RPMI8226 (cell line): ENCODE measurements at regions not wholly inside any gene's neighbourhood (a gene's known extent, or its start where the extent isn't known, plus 50 kb on each side); places are given as distances from the start of the nearest gene placed in this dataset.
"Not testable (repeated sequence)": the region's sequence is repeated elsewhere in the genome, so short reads cannot be mapped to it uniquely, and the experiment has no call there.

ENCODE experiments used
- DNase-seq: peaks from one replicate; pipeline ENCODE4 v3.0.0-alpha.2; 2015

DNA sequence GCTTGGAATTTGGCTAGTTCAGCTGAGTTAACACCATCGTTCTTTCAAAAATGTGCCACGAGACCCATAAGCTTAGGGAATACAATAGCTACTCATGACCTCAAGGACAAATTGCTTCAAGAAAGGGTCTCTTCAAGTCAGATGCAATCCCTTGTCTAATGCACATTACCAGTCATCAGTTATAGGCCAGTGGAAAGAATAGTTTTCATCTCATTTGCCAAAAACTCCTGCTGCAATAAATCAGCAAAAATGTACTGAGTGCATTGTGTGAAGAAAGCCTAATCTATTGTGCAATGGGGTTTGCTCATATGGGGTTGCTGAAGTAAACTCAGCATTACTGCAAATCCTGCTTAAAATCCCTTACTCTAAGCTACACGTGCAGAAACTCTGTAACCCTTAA, 208.3 kb upstream of the NBEA start:
- no peak for DNase-seq

DNA sequence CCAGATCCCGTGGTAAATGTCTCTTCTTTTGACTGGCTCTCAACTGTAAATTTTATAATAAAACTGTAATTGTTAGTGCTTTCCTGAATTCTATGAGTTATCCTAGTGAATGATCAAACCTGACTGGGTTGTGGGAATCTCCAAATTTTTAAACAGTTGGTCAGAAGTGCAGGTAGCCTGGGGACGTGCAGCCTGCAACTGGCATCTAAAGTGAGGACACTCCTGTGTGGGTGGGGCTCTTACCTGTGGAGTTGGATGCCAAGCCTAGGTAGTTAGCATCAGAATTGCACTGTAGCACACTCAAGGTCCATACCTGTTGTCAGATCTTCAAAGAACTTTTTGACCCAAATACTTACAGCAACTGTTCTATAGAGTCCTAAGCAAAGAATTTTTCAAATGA, 207.1 kb upstream of the NBEA start:
- DNase-seq: no peak

DNA sequence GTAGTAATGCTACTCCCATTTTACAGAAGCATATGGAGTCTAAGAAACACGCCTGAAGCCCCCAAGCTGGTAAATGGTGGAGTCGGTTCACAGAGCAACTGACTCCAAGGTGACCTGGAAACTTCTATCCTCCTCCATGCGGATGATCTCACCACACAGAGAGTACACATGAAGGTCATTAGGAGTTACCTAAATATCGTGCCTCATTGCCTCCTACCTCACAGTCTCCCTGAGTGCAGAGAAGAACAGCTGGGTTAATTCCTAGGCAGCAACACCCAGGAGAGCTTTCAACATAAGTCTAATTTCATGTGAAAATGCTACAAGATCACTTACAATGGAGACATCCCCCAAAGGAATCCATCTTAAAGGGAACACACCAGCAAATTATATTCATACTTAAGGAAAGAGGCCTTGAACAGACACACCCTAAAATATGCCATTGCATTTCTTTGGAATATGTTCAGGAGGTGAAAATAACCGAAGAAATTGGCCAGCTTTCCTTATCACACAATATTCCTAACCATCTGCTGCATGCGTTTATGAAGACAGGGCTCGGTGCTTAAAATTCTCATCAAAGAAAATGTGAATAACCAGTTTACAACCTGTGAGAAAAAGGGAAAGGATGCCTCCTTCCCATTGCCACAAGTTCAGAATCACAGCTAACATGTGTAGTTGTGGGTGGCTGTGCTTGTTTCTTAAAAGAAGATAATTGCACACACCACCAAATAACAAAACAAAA, 203.6 kb upstream of the NBEA start:
- DNase-seq: no peak

DNA sequence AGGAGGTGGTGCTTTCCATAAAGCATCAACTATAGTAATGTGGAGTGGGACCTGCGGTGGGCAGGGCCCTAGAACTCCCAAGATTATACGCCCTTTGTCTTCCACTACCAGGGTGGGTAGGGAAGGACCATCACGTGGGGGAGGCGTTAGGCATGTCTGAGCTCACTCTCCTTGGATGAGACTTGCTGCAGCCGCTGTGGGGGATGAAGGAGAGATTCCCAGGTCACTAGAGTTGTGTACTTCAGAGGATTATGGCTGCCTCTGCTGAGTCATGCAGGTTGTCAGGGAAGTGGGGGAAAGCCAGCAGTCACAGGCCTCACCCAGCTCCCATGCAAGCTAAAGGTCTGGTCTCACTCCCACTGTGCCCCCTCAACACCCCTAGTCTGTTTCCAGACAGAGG, 195.0 kb upstream of the NBEA start:
- DNase-seq: not testable (repeated sequence)

DNA sequence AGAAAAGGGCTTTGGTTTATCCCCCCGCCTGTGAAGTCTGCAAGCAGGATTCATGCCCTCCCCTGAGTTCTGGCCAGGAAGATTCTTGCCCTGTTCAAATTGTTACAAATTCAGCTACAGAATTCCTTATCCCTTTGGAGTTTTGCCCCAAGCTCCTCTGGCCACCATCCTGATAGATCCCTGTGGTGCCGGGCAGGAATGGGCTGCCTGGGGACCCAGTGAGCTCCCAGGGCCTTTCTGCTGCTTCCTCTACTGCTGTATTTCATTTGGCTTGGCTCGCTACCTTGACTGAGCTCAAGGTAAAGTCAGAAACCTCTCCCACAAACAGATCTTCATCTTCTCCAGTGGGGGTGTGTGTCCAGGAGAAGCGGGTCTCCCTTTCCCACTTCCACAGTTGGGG, 194.6 kb upstream of the NBEA start:
- no peak for DNase-seq

DNA sequence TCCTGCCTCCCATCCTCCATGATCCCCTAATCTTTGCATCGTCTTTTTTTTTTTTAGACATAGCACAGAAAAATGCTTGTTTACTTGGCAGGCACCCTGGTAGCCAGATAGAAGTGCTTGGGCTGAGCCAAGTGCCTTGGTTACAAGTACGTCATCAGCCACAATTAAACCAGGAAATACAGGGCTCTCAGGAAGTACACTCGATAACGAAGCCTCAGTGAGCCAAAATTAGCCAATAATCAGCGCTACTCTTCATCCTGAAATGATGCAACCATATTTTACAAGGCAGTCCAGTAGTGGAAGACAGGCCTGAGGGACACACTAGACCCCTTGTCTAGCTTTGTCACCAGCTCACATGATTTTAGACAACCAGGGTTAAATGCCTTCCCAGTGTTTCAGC, 194.0 kb upstream of the NBEA start:
- no peak for DNase-seq

DNA sequence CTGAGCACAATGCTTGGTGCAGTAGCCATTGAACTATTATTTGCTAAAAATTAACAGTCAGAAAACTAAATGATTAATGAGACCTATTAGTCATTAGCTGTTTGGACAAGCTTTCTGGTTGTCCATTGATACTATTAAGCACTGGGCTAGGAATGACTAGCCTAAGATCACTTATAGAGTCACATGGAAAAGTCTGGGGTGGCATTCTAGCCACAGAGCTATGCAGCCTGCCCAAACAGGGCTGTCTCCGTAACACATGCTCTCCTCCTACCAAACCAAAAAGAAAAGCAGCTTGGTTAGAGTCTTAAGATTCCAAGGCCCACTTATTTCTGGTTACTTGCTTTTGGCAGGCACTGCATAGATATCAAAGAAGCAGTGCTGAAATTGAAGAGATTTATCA, 193.5 kb upstream of the NBEA start:
- DNase-seq: no peak

DNA sequence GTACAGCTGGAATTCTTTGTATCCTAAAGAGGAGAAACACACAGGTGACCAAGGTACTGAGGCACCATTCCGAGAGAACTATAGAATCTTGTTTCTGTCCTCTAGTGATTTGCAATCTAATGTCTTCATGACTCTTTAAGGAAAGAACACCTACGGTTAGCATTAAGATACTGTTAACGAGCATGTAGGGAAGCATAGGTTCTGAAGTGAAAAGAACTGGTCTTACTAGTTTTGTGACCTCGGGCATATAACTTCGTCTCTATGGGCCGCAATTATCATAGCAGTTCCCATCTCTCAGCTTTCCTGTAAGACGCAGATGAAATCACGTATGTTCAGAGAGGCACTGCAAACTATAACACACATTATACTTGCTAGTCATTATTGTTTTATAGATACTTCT, 193.0 kb upstream of the NBEA start:
- no peak for DNase-seq

DNA sequence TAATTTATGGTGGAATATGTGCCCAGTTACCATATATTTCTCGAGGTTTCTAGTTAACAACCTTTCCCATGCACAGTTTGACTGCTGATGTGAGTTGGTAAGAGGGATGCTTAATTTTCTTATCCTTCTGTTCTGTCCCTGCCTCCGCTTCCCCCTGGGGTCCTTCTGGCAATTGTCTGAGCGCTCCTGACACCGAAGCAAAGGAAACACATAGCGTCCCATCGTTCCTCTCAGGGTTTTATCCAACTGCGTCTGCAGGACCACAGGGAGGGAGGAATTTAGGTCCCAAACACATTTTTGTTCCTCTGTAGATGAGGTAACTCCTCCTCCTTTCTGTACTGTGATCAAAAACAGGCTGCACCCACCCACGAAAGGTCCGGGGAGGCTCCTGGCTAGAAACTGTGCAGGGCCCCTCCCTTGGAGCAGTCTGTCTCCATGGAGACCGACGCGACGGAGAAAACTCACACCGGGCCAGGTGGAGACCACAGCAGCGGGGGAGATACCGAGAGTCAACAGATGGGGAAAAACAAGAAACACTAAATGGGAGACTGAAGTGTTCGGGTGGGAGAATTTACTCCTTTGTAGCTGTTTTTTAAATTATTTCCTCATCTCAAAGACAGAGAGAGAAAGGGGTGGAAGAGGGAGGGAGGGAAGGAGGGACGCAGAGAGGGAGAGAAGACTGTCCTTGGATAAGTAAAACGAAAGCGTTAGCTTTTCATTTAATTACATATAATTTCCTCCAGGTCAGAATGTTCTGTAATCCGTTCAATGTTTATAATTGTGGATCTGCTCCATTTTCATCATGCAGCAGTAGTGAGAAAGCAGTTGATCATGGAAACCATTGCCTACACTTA, 191.8 kb upstream of the NBEA start:
- DNase-seq: no peak

DNA sequence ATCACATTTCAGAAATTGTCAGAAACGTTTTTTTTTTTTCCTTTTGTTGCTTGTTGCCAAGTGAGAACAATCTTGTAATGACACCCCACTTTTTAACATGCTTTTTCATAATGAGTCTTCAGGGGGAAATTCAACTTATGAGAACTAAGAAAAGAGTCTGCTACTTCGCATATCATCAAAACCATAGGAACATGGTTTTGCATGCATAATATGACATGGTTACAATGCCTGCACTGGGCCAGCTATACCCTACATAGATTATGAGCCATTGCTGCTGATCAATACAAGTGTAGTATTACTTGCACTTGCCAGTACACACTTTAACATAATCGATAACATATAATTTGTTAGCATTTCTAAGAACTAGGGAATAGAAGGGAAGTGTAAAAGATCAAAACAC, 191.0 kb upstream of the NBEA start:
- DNase-seq: no peak

DNA sequence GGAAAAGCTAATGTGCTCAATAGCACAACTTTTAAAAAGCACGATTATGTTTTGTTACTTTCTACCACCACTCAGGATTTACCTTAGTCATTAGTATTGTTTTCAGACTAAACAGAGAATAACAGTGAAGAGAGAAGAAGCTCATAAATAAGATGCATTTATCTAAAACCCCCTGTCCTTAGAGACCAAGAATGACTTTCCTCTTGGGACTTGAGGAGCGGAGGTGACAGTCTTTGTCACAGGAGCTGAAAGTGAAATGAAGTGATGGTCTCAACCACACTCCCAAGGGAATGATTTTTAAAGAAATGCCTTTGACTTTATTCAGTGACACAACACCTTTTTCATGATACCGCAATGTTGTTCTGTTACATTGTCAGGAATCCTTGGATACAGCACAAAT, 190.6 kb upstream of the NBEA start:
- DNase-seq: no peak

DNA sequence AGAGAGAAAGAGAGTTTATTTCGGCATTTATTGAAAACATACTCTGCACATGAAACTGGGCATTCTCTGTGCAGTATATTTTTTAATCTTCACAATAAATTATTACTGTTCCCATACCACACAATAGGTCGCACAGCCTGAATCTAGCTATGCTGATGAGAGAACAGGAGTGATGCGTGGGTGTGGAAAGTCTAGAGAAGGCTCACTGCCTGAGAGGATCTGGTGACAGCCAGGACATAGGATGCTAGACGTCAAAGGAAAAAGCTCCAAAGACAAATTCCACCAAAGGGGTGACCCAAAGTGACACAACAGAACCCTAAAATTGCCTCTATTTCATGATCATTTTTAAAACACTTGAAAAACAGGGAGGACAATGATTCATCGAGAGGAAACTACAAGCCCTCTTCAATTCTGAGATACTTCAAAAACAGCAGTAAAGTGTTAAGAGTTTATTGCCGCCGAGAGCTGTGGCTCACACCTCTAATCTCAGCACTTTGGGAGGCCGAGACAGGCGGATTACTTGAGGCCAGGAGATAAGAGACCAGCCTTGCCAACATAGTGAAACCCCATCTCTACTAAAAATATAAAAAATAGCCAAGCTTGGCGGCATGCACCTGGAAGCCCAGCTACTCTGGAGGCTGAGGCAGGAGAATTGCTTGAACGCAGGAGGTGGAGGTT, 189.6 kb upstream of the NBEA start:
- DNase-seq: no peak

DNA sequence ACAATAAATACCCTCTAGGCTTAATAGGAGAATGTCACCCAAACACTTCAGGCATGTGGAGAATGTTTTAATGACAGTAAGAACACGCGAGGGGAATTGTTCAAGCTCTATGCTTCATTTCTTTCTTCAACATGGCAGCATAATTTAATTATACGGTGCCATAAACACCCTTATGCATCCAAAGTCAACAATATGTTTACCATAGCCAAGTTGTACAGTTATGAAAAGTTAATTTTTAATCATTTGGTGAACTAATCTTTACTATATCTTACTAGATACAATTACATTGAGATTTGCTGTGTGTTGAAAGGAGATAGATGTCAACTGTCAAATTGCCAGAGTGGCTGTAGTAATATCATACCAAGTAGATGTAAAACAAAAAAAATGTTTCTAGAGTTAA, 185.9 kb upstream of the NBEA start:
- DNase-seq: no peak

DNA sequence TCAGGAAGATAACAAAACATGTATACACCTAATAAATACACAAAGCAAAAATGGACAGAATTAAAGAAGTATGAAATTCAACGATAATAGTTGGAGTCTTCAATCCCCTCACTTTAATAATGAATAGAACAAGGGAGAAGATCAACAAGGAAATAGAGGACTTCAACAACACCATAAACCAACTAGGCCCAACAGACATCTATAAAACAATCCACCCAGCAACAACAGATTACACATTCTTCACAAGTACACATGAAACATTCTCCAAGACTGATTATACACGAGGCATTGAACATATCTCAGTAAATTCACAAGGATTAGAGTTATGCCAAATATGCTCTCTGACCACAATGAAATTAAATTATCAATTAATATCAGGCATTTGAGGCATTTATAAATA, 185.5 kb upstream of the NBEA start:
- no peak for DNase-seq

DNA sequence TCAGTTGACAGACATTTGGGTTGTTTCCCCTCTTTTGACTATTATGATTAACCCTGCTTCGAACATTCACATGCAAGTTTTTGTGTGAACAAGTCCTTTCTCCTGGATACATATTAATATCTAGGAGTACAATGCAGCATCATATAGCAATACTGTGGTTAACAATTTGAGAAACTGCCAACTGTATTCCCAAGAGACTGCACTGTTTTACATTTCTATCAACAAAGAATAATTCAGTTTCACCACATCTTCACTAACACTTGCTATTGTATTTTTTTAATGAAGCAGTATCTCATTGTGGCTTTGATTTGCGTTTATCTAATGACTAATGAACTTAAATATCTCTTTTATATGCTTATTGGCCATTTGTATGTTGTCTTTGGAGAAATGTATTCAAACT, 184.6 kb upstream of the NBEA start:
- DNase-seq: no peak

DNA sequence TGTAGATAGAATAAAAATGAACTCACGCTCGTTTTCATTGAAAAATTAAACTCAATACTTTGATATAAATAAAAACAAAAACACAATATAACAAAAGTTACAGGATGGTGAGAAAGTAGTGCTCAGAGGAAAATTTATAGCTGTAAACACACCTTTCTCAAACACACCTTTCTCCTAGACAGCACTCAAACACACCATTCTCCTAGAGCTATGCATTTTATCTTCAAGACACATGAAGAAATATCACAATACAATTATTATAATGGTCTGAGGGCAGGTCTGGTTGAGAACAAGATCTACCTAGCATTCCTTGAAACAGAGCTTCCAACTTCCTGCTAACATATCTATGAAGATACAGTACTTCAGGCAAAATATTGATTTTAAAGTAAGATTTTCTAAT, 183.4 kb upstream of the NBEA start:
- DNase-seq: no peak

DNA sequence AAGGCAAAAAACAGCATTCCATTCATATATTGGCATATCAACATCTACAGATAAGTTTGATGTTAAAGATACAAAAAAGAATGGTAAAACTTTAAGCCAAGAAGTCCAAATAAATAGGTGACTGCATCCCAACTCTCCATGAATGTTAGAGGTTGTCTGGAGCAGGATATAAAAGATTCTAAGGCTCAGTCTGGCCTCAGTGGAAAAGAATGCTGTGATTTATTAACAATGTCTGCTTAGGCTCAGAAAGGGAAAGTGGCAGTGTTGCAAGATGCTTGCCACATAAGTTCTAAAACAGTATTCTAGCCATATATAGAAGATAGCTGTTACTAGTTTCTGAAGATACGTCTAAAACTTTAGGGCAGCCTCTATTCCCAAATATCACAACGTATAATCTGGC, 179.8 kb upstream of the NBEA start:
- no peak for DNase-seq

DNA sequence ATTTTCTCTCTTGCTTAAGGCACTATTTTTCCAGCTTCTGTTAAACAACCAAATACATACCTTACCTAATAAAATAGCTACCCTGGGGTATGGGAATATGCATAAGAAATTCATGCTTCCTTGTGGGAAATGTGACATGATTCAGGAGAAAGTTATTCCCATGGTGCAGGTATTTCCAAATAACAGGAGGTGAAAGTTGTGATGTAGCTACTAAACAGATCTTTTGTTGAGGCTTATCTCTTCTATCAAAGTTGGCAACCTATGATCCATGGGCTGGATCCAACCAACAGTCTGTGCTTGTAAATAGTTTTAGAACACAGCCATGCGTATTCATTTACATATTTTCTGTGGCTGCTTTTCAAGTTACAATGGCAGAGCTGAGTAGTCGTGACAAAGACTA, 177.8 kb upstream of the NBEA start:
- no peak for DNase-seq

DNA sequence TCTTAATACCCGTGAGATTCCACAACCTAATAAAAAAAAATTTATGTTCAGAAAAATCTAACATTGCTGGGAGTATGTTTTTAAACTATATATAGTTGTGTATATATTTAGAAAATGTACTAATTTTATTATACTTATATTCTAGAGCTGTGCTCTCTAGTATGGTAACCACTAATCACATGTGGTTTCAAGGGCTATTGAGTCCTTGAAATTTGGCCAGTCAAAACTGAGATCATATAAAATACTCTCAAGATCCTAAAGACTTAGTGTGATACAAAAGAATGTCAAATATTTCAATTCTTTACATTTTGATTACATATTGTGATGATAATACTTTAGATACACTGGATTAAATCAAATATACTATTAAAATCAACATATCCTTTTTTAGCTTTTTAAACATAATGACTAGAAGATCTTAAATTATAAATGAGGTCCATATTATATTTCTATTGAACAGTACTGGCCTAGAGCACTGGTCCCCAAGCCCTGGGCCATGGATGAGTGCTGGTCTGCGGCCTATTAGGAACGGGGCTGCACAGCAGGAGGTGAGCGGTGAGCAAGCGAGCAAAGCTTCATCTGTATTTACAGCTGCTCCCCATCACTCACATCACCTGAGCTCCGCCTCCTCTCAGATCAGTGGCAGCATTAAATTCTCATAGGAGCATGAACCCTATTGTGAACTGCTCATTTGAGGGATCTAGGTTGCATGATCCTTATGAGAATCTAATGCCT, 176.5 kb upstream of the NBEA start:
- no peak for DNase-seq

DNA sequence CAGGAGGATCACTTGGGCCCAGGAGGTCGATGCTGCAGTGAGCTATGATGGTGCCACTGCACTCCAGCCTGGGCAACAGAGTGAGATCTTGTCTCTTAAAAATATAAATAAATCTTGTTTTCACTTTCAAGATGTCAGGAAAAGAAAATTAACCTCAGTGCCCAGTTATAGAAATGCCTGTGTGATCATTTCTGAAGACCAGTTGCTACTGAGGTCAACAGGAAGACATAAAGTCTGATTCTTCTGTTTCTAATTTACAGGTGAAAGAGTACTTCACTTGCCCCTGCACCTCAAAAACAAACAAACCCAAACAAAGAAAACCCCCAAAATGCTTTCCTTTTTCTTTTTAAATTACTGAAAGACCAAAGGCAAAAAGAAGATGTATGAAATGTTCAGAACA, 174.3 kb upstream of the NBEA start:
- DNase-seq: no peak

DNA sequence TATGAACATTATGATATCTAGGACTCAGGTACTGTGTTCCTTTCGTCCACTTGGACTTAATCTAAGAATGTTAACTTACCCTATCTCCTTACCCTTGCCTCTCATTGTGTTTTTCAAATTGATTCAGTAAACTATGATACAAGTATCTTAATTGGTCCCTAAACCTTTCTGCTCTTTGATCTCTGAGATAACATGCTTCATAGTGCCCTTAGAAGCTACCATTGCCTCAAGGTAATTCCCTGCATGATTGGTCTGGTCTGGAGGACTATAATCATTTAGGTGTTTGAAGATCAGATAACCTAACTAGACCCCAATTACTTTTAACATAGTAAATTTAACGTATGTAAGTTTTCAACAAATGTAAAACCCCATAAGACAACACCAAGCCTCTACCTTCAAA, 169.9 kb upstream of the NBEA start:
- DNase-seq: no peak

DNA sequence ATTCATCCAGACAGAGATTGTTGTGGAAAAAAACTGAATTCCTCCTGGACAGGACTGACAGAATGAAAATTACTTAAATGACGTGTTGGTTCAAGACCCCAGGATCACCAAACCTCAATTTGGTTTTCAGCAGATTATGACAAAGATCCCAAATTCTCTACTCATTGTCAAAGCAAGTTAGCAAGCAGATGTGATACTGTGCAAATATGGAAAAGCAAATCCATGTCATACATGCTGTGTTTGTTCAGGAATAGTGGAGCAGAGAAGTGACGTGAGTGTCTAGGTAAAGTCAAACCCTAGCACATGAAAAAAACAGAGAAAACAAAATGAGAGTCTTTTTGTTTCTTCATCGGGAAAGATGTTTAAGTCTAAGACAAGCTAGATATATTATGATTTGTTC, 169.2 kb upstream of the NBEA start:
- no peak for DNase-seq

DNA sequence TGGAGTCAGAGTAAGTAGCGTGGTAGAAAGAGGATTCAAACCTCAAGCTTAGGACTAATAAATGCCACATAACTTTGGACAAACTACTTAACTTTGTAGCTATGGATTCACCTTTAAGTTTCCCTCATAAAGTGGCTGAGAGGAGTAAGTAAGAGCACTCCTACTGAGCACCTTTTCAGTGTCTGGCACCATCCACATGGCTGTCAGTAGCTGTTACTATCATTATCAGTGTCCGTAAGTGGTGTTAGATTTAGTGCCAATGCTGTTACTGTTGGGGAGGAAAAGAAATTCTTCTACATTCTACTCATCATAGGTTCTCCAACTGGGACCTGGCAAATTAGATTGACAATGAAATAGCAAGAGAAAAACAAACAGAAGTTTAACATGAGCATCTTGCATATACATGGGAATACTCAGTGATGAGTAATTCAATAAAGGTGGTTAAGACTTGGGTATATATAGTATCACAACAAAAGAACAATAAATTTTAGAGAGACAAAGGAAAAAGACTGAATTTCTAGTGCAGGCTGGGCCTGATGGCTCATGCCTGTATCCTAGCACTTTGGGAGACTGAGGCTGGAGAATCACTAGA, 165.6 kb upstream of the NBEA start:
- no peak for DNase-seq
